Astrocyte of the spinal cord (primary cell): ENCODE measurements at regions not wholly inside any gene's neighbourhood (a gene's known extent, or its start where the extent isn't known, plus 50 kb on each side); places are given as distances from the start of the nearest gene placed in this dataset.
"Not testable (repeated sequence)": the region's sequence is repeated elsewhere in the genome, so short reads cannot be mapped to it uniquely, and the experiment has no call there.

Source experiments
- DNase-seq: peaks from one replicate; pipeline ENCODE4 v3.0.0; 2011; ENCODE audit warnings: low read depth, low spot score
- H3K4me3 ChIP-seq: 2 replicates; pipeline ENCODE4 v1.5.1; 2011; ENCODE audit warnings: low read depth, mild to moderate bottlenecking, low read length, moderate library complexity
- CTCF ChIP-seq: IDR thresholded peaks from 2 replicates; pipeline ENCODE4 v1.5.1; 2012; ENCODE audit warnings: low read depth, mild to moderate bottlenecking, low read length, inconsistent platforms
- in situ Hi-C: cut with HindIII; loops from 2 replicates; pipeline ENCODE4 v1.10.0; 2017; ENCODE audit warnings: low sequenced_read_pairs

DNA sequence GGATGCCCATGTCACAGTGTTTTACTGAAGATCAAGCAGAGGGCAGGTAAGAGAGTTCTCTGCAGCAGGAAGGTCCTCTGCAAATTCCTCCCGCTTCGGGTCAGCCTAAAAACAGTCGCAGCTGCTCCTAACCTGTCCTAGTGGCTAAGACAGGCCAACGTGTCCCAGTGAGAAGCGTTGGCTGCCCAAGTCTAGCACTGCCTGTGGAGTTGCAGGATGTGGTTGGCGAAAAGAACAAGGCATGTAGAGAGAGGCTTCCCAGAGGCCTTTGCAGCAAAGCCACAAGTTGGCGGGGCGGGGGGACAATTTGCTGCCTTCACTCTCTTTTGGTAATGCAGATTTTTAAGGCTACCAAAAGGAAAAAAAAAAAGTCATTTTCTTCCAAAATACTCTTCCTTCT lies 340.1 kb downstream of the BCL11B start:
- no peak for TF ChIP-seq CTCF
- no peak overlapping the region for H3K4me3 ChIP-seq
- no peak for DNase-seq
- in situ Hi-C loops = no loop called here

DNA sequence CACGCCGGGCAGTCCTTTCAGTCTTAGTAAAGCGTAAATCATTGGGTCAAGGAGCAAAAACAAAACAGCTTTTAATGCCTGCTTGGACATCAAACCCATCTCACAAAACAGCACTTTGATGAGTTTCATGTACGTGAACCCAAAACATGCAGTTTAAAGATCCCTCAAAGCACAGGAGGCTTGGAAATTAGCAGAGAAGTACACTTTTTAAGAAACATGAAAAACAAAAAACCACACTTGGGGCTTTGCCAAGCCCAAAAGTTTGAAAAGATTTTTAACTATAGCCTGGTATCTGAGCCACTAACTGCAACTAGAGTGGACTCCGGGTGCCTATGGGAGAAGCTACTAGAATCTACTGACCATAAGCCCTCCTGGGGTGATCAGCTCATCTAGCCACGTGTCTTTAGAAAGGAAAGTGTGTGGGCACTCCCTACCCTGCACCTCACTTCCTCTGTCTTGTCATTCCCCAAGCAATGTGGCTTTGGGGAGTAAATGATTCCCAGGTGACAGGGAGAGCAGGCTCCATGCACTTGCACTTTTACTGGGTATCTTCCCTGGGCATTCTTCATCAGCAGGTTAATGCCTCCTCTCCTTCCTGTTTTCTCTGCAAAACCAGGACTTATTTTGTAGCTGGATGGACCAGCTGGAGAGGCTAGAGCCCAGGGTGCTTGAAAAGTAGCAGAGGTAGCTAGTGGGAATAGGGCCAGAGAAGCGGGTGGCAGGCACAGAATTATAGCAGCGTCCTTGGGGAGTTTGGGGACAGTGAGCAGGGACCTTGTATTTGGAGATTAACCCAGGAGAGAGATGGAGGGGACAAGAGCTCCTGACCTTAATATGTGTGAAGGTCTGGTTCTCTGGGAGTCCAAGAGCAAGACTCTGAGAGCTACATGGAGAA lies 339.3 kb downstream of the BCL11B start:
- in situ Hi-C loops = no loop called here

DNA sequence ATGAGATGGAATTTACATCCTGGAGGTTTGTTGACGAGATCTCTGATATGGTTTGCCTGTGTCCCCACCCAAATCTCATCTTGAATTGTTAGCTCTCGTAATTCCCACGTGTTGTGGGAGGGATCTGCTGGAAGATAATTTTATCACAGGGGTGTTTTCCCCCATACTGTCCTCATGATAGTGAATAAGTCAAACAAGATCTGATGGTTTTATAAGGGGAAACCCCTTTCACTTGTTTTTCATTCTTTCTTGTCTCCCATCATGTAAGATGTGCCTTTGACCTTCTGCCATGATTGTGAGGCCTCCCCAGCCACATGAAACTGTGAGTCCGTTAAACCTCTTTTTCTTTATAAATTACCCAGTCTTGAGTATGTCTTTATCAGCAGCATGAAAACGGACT lies 337.4 kb downstream of the BCL11B start:
- in situ Hi-C loops, H3K4me3 ChIP-seq, DNase-seq: not testable (repeated sequence)

More for the DNA sequence above, 339.3 kb downstream of the BCL11B start:
- DNase-seq = no peak
- TF ChIP-seq CTCF = no peak
- no peak overlapping the region for H3K4me3 ChIP-seq

- no peak for TF ChIP-seq CTCF
- H3K4me3 ChIP-seq = no peak overlapping the region
- in situ Hi-C loops = no loop called here
- no peak for DNase-seq
These were observed 336.1 kb downstream of the BCL11B start for GRCh38 chr14:98935921-98936320.

GRCh38 chr14:98937021-98937420 lies 335.0 kb downstream of the BCL11B start:
- no peak for TF ChIP-seq CTCF
- DNase-seq = no peak
- in situ Hi-C loops = no loop called here
- no peak overlapping the region for H3K4me3 ChIP-seq

DNA sequence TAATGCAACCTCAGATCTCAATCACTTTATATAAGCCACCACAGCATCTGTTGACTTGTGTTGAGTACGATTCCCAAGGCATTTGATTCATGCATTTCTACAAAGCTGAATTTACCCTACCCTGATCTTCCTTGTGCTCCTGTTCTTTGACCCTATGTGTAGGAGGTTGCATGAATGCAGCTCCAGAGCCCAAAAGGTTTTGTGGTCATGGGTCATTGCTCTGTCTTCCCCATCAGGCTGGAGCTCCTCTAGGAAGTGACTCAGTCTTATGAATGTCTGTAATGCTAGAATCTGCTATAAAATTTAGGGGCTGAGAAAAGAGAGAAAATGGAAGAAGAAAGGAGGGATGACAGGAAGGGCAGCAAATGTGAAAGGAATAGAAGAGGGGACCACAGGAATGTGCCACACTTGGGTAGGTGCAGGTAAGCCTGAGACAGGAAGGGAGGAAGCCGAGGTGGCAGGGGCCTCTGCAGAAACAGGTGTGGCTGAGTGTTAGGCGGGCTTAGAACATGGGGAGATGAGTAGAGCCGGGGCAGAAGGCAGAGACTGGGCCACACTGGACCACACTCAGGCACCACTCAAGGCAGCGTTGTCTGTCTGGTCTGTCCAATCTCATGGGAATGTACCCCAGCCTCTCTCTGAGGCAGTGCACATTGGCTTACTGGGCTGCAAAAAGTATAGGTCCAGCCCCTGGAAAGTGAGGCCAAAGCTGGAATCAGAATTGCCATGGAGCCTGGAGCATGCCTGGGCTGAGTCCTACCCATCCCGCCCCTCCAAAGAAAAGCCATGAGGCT lies 334.1 kb downstream of the BCL11B start:
- no peak for DNase-seq
- in situ Hi-C loops = no loop called here
- no peak for TF ChIP-seq CTCF
- no peak overlapping the region for H3K4me3 ChIP-seq
